HL-60 (cell line): ENCODE measurements at regions not wholly inside any gene's neighbourhood (a gene's known extent, or its start where the extent isn't known, plus 50 kb on each side); places are given as distances from the start of the nearest gene placed in this dataset.

Source experiments
- DNase-seq, 2 experiments: peaks; one replicate each; pipeline ENCODE4 v3.0.0-alpha.2; 2010 to 2020; ENCODE audit warnings: low read depth in 1 of 2, low spot score in 1 of 2
- H3K27ac ChIP-seq: fragments of 250-450 bp; sonication (Bioruptor Pico); replicated peaks from 2 replicates; pipeline ENCODE4 v1.5.1; 2020; ENCODE audit warnings: mild to moderate bottlenecking, moderate library complexity
- H3K27me3 ChIP-seq: fragments of 250-450 bp; sonication (Bioruptor Pico); 2 replicates; pipeline ENCODE4 v1.5.1; 2021; ENCODE audit warnings: mild to moderate bottlenecking, moderate library complexity; ENCODE audit not compliant: insufficient read depth, poor library complexity, severe bottlenecking
- H3K4me3 ChIP-seq: replicated peaks from 2 replicates; pipeline ENCODE4 v1.5.1; 2011; ENCODE audit warnings: mild to moderate bottlenecking, control low read depth, low read length; ENCODE audit not compliant: insufficient read depth
- CTCF ChIP-seq: IDR thresholded peaks from one replicate; pipeline ENCODE4 v1.5.1; 2011; ENCODE audit warnings: low read length, control low read depth, inconsistent platforms; ENCODE audit not compliant: insufficient read depth
- GABPA ChIP-seq: IDR thresholded peaks from 2 replicates; pipeline ENCODE4 v1.6.1; 2012; ENCODE audit warnings: low read depth
- POLR2AphosphoS5 ChIP-seq: IDR thresholded peaks from 2 replicates; pipeline ENCODE4 v1.6.1; 2012; ENCODE audit warnings: low read depth
- REST ChIP-seq: IDR thresholded peaks from 2 replicates; pipeline ENCODE4 v1.6.1; 2012; ENCODE audit warnings: low read depth; ENCODE audit not compliant: insufficient replicate concordance
- SPI1 ChIP-seq: IDR thresholded peaks from 2 replicates; pipeline ENCODE4 v1.6.1; 2012; ENCODE audit warnings: low read depth, mild to moderate bottlenecking, borderline replicate concordance

GRCh38 chr1:5751163-5751540, 241.1 kb downstream of the NPHP4 start:
- TF ChIP-seq CTCF (no peak), SPI1 (no peak), GABPA (no peak)
- Histone ChIP-seq H3K27me3 (no peaks in the 10 kb centered on the region), H3K27ac (no peak overlapping the region), H3K4me3 (no peak overlapping the region)
- no peak for DNase-seq

GRCh38 chr1:5750186-5751162, 241.8 kb downstream of the NPHP4 start:
- DNase-seq: no peak
- Histone ChIP-seq H3K27me3 (no peaks in the 10 kb centered on the region), H3K27ac (no peak overlapping the region), H3K4me3 (no peak overlapping the region)
- no peak for TF ChIP-seq GABPA
- no peak for TF ChIP-seq SPI1
- TF ChIP-seq REST: no peak
- TF ChIP-seq POLR2AphosphoS5: no peak

GRCh38 chr1:5748286-5749225, 243.7 kb downstream of the NPHP4 start:
- Histone ChIP-seq H3K27me3 (no peaks in the 10 kb centered on the region), H3K27ac (no peak overlapping the region), H3K4me3 (no peak overlapping the region)
- DNase-seq: no peak
- TF ChIP-seq REST (no peak), CTCF (no peak), SPI1 (no peak), GABPA (no peak), POLR2AphosphoS5 (no peak)
